Vagina (tissue), 2 donors: ENCODE measurements at regions not wholly inside any gene's neighbourhood (a gene's known extent, or its start where the extent isn't known, plus 50 kb on each side); places are given as distances from the start of the nearest gene placed in this dataset.

Experiments
- DNase-seq, 2 donors: peaks; one replicate each; pipeline ENCODE4 v3.0.0-alpha.2; 2017; ENCODE audit errors: extremely low spot score in 2 of 2
- H3K27ac ChIP-seq: fragments of 200-600 bp; sonication (generic); one replicate; pipeline ENCODE4 v1.5.1; 2019
- H3K27me3 ChIP-seq: fragments of 200-600 bp; sonication (generic); one replicate; pipeline ENCODE4 v1.5.1; 2019
- H3K36me3 ChIP-seq, 2 donors: fragments of 200-600 bp; sonication (generic); one replicate each; pipeline ENCODE4 v1.5.1; 2017 to 2019
- H3K4me1 ChIP-seq: fragments of 200-600 bp; sonication (generic); one replicate; pipeline ENCODE4 v1.5.1; 2019
- H3K4me3 ChIP-seq, 2 donors: fragments of 200-600 bp; sonication (generic); 1 replicate in 1 of 2; 2 replicates in 1 of 2; pipeline ENCODE4 v1.5.1; 2016 to 2019
- H3K9me3 ChIP-seq: fragments of 200-600 bp; sonication (generic); one replicate; pipeline ENCODE4 v1.5.1; 2019
- POLR2A ChIP-seq, 2 donors: fragments of 450-650 bp; IDR thresholded peaks; one replicate each; pipeline ENCODE4 v1.6.1; 2017; ENCODE audit warnings: antibody characterized with exemption in 2 of 2, mild to moderate bottlenecking in 2 of 2, moderate library complexity in 2 of 2
- POLR2AphosphoS5 ChIP-seq, 2 donors: sonication (generic); formaldehyde crosslinking; IDR thresholded peaks; one replicate each; pipeline ENCODE4 v1.9.0; 2017; ENCODE audit warnings: antibody characterized with exemption in 2 of 2, mild to moderate bottlenecking in 2 of 2, low read depth in 1 of 2; ENCODE audit not compliant: insufficient read depth in 1 of 2
- intact Hi-C: fragments of 100-400 bp; cut with DNase I; formaldehyde crosslinking; loops from one replicate; pipeline ENCODE4 v1.15.1; 2023
- TF ChIP-seq, protein P1 (sequence below), 3 experiments: fragments of 450-650 bp in 2 of 3; fragments of 200-600 bp in 1 of 3; sonication (generic) in 1 of 3; IDR thresholded peaks; one replicate each; pipeline ENCODE4 v1.5.1; 2017 to 2019; ENCODE audit warnings: antibody characterized with exemption in 3 of 3, mild to moderate bottlenecking in 2 of 3, moderate library complexity in 2 of 3

DNA sequence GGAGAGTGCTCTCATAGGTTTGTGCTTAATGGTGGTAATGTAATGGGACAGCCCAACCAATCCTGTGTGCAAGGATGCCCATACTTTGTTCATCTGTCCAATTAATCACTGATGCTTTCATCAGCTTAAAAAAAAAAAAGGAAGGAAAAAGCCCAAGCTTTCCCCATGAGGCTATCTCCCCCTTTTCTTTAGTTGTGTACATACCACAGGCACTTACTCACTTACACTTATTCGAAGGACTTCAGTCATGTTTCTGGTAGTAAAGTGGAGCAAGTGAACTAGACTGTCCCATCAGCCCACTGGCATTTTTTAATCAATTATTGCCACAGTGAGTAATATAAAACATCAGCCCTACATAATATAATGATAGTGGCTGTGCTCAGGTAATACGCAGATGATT is 183.5 kb upstream of the UFM1 start:
- H3K9me3 ChIP-seq = no peaks in the 10 kb centered on the region
- DNase-seq = no peak
- H3K27me3 ChIP-seq = no peaks in the 10 kb centered on the region
- no peak overlapping the region for H3K4me3 ChIP-seq
- no peak for TF ChIP-seq POLR2AphosphoS5 (IDR thresholded peaks at IDR 0.05; ENCODE audit: insufficient read depth in 1 of 2, low read depth in 1 of 2)
- no peak for TF ChIP-seq POLR2A (IDR thresholded peaks at IDR 0.05)
- TF ChIP-seq, protein P1, sequence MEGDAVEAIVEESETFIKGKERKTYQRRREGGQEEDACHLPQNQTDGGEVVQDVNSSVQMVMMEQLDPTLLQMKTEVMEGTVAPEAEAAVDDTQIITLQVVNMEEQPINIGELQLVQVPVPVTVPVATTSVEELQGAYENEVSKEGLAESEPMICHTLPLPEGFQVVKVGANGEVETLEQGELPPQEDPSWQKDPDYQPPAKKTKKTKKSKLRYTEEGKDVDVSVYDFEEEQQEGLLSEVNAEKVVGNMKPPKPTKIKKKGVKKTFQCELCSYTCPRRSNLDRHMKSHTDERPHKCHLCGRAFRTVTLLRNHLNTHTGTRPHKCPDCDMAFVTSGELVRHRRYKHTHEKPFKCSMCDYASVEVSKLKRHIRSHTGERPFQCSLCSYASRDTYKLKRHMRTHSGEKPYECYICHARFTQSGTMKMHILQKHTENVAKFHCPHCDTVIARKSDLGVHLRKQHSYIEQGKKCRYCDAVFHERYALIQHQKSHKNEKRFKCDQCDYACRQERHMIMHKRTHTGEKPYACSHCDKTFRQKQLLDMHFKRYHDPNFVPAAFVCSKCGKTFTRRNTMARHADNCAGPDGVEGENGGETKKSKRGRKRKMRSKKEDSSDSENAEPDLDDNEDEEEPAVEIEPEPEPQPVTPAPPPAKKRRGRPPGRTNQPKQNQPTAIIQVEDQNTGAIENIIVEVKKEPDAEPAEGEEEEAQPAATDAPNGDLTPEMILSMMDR (IDR thresholded peaks at IDR 0.05) = no peak
- no peaks in the 10 kb centered on the region for H3K4me1 ChIP-seq
- no peak overlapping the region for H3K27ac ChIP-seq
- H3K36me3 ChIP-seq = no peaks in the 10 kb centered on the region
- intact Hi-C loops = no loop called here

DNA sequence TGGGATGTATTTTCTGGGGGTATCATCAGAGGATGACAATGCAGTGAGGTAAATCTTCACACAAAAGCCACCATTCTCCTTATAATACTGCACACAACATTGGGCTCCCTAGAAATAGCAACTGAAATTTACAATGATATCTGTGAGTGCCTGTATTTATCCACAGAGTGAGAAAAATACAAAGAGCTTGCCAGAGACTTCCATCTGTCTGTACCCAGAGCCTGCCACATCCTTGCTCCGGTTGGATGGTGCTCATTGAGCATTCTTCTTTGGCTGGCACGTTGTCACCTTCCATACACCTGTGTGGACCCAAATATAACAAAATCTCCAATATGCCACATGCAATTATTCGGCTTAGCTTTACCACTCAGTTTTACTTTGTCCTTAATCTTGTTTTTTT is 189.5 kb upstream of the UFM1 start:
- no peaks in the 10 kb centered on the region for H3K9me3 ChIP-seq
- intact Hi-C loops = no loop called here
- no peaks in the 10 kb centered on the region for H3K4me1 ChIP-seq
- H3K27ac ChIP-seq = no peak overlapping the region
- no peaks in the 10 kb centered on the region for H3K36me3 ChIP-seq
- no peak for DNase-seq
- H3K27me3 ChIP-seq = no peaks in the 10 kb centered on the region
- no peak overlapping the region for H3K4me3 ChIP-seq
- TF ChIP-seq POLR2AphosphoS5 (IDR thresholded peaks at IDR 0.05; ENCODE audit: insufficient read depth in 1 of 2, low read depth in 1 of 2) = no peak
- TF ChIP-seq POLR2A (IDR thresholded peaks at IDR 0.05) = no peak
- TF ChIP-seq, protein P1 (IDR thresholded peaks at IDR 0.05) = no peak

DNA sequence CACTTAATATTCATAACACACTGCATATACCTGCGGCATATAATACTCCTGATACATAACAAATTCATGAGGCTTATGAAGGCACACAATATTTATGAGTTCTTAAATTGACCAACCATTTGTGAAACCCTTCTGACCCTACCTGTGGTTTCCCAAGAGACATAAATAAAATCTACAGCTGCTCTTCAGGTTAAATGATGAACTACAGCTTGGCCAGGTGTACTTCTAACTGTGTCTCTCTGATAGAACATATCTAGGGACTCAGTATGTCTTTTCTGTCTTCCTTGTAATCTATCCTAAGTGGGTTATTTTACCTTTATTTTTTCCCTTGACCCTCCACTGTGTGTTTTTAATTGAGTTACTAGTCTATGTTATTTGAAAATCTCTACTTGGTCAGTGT is 189.9 kb upstream of the UFM1 start:
- H3K4me1 ChIP-seq = no peaks in the 10 kb centered on the region
- no peaks in the 10 kb centered on the region for H3K9me3 ChIP-seq
- H3K4me3 ChIP-seq = no peak overlapping the region
- DNase-seq = no peak
- no peak for TF ChIP-seq POLR2A (IDR thresholded peaks at IDR 0.05)
- TF ChIP-seq POLR2AphosphoS5 (IDR thresholded peaks at IDR 0.05; ENCODE audit: insufficient read depth in 1 of 2, low read depth in 1 of 2) = no peak
- TF ChIP-seq, protein P1 (IDR thresholded peaks at IDR 0.05) = no peak
- no peaks in the 10 kb centered on the region for H3K36me3 ChIP-seq
- H3K27me3 ChIP-seq = no peaks in the 10 kb centered on the region
- no peak overlapping the region for H3K27ac ChIP-seq
- intact Hi-C loops = no loop called here

DNA sequence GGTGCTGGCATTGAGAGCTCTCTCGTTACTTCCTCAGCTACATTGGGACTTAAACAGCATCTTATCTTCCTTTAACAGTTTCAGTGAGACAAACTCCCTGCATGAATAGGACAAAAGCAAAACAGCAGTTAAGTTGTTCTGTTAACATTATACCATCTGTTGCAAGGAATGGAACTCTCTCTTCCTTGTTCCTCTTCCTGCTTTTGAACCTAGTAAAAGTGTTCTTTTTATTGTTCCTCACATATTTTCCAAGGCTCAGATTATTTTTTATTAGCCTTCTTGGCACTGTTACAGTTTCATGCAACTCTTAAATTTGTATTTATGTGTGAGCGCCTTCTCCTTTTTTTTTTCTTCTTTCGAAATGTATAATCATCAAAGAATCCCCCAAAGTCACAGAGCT is 202.6 kb upstream of the UFM1 start:
- no peak for DNase-seq

DNA sequence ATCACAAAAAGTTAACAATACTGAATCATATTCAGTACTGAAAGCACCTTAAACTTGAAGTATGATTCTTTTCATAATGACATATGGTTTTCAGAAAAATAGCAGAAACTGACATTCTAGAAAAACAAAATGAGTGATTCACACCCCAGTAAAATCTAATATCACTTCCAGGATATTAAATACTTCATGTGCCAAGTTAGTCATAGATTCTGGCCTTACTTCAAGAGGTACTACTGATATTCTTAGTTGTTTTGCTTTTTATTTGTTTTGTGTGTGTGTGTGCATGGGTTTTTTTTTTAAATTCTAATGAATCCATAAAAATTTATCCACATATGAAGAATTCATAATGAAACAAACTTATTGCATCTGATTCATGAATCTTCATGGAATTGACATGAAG is 207.9 kb upstream of the UFM1 start:
- Histone ChIP-seq H3K27ac (no peak overlapping the region), H3K36me3 (no peaks in the 10 kb centered on the region), H3K27me3 (no peaks in the 10 kb centered on the region), H3K4me3 (no peak overlapping the region), H3K4me1 (no peaks in the 10 kb centered on the region), H3K9me3 (no peaks in the 10 kb centered on the region)
- TF ChIP-seq POLR2AphosphoS5 (IDR thresholded peaks at IDR 0.05; ENCODE audit: insufficient read depth in 1 of 2, low read depth in 1 of 2) (no peak), POLR2A (IDR thresholded peaks at IDR 0.05) (no peak)
- TF ChIP-seq, protein P1 (IDR thresholded peaks at IDR 0.05) = no peak
- no peak for DNase-seq
- intact Hi-C loops = no loop called here

More for the DNA sequence above, 202.6 kb upstream of the UFM1 start:
- intact Hi-C loops = no loop called here
- TF ChIP-seq, protein P1 (IDR thresholded peaks at IDR 0.05) = no peak
- H3K4me1 ChIP-seq = no peaks in the 10 kb centered on the region
- H3K9me3 ChIP-seq = no peaks in the 10 kb centered on the region
- H3K36me3 ChIP-seq = no peaks in the 10 kb centered on the region
- no peaks in the 10 kb centered on the region for H3K27me3 ChIP-seq
- H3K27ac ChIP-seq = no peak overlapping the region
- H3K4me3 ChIP-seq = no peak overlapping the region
